ENCODE measurements at regions not wholly inside any gene's neighbourhood (a gene's known extent, or its start where the extent isn't known, plus 50 kb on each side); places are given as distances from the start of the nearest gene placed in this dataset.

- no peaks in the 10 kb centered on the region for H3K27me3 ChIP-seq
- H3K4me3 ChIP-seq: no peak overlapping the region
- TF ChIP-seq Cebpa-rat (IDR thresholded peaks at IDR 0.05): no peak
- peak overlapping the region; percentile 96 for H3K27ac ChIP-seq
- no peaks in the 10 kb centered on the region for H3K9me3 ChIP-seq
- H3K36me3 ChIP-seq: no peaks in the 10 kb centered on the region
- no peaks in the 10 kb centered on the region for H4K20me1 ChIP-seq
- H3K9ac ChIP-seq: peak overlapping the region; percentile 53; the same call in 1 of the 2 replicates
- peak overlapping the region; percentile 87 for H3K4me2 ChIP-seq
- peaks cover 82% of the 10 kb centered on the region for H3K4me1 ChIP-seq
Observed at GRCh38 chr2:42965196-42965595, 172.8 kb upstream of the HAAO start.

- peaks cover 82% of the 10 kb centered on the region for H3K4me1 ChIP-seq
- H3K9ac ChIP-seq: peak overlapping the region; percentile 53; the same call in 1 of the 2 replicates
Observed at GRCh38 chr2:42964439-42965083, 172.2 kb upstream of the HAAO start.

GRCh38 chr2:42963452-42964068 lies 171.2 kb upstream of the HAAO start:
- H3K4me2 ChIP-seq: peak overlapping the region; percentile 87
- H3K27me3 ChIP-seq: no peaks in the 10 kb centered on the region
- H3K27ac ChIP-seq: peak overlapping the region; percentile 96
- H3K36me3 ChIP-seq: no peaks in the 10 kb centered on the region
- H3K4me3 ChIP-seq: no peak overlapping the region
- peaks cover 82% of the 10 kb centered on the region for H3K4me1 ChIP-seq
- H3K9ac ChIP-seq: peak overlapping the region; percentile 86; the same call in 1 of the 2 replicates
- TF ChIP-seq Cebpa-rat (IDR thresholded peaks at IDR 0.05): no peak
- no peaks in the 10 kb centered on the region for H3K9me3 ChIP-seq
- H4K20me1 ChIP-seq: no peaks in the 10 kb centered on the region

More at GRCh38 chr2:42964439-42965083, 172.2 kb upstream of the HAAO start:
- TF ChIP-seq Cebpa-rat (IDR thresholded peaks at IDR 0.05): no peak
- H3K27ac ChIP-seq: peak overlapping the region; percentile 96
- H3K27me3 ChIP-seq: no peaks in the 10 kb centered on the region
- H3K36me3 ChIP-seq: no peaks in the 10 kb centered on the region
- H3K4me3 ChIP-seq: no peak overlapping the region
- no peaks in the 10 kb centered on the region for H4K20me1 ChIP-seq
- H3K9me3 ChIP-seq: no peaks in the 10 kb centered on the region
- peak overlapping the region; percentile 87 for H3K4me2 ChIP-seq

GRCh38 chr2:42962508-42962953 lies 170.1 kb upstream of the HAAO start:
- H3K4me2 ChIP-seq: peak overlapping the region; percentile 87

GRCh38 chr2:42961961-42962360 lies 169.6 kb upstream of the HAAO start:
- peaks cover 85% of the 10 kb centered on the region for H3K4me1 ChIP-seq
- H3K36me3 ChIP-seq: no peaks in the 10 kb centered on the region
- TF ChIP-seq Cebpa-rat (IDR thresholded peaks at IDR 0.05): no peak
- peak overlapping the region; percentile 87 for H3K4me2 ChIP-seq
- no peaks in the 10 kb centered on the region for H3K27me3 ChIP-seq
- H4K20me1 ChIP-seq: no peaks in the 10 kb centered on the region
- H3K27ac ChIP-seq: peak overlapping the region; percentile 96
- peak overlapping the region; percentile 37 for H3K4me3 ChIP-seq
- H3K9me3 ChIP-seq: no peaks in the 10 kb centered on the region
- H3K9ac ChIP-seq: peak overlapping the region; percentile 86

More at GRCh38 chr2:42962508-42962953, 170.1 kb upstream of the HAAO start:
- no peaks in the 10 kb centered on the region for H3K27me3 ChIP-seq
- H3K4me1 ChIP-seq: peaks cover 82% of the 10 kb centered on the region
- H4K20me1 ChIP-seq: no peaks in the 10 kb centered on the region
- no peaks in the 10 kb centered on the region for H3K9me3 ChIP-seq
- no peaks in the 10 kb centered on the region for H3K36me3 ChIP-seq
- H3K27ac ChIP-seq: peak overlapping the region; percentile 96
- H3K9ac ChIP-seq: peak overlapping the region; percentile 86
- TF ChIP-seq Cebpa-rat (IDR thresholded peaks at IDR 0.05): peak; percentile 81; the same call in 1 of the 2 replicates
- peak overlapping the region; percentile 37 for H3K4me3 ChIP-seq

GRCh38 chr2:42961385-42961811 lies 169.0 kb upstream of the HAAO start:
- Histone ChIP-seq H3K9me3 (no peaks in the 10 kb centered on the region), H4K20me1 (no peaks in the 10 kb centered on the region), H3K36me3 (no peaks in the 10 kb centered on the region), H3K4me2 (peak overlapping the region; percentile 87), H3K27ac (peak overlapping the region; percentile 96), H3K9ac (peak overlapping the region; percentile 86), H3K4me3 (peak overlapping the region; percentile 47), H3K4me1 (peaks cover 91% of the 10 kb centered on the region), H3K27me3 (no peaks in the 10 kb centered on the region)
- no peak for TF ChIP-seq Cebpa-rat (IDR thresholded peaks at IDR 0.05)

- H3K36me3 ChIP-seq: no peaks in the 10 kb centered on the region
- peak overlapping the region; percentile 86 for H3K9ac ChIP-seq
- no peaks in the 10 kb centered on the region for H3K27me3 ChIP-seq
- peak overlapping the region; percentile 47; the same call in 1 of the 2 replicates for H3K4me3 ChIP-seq
- H3K27ac ChIP-seq: peak overlapping the region; percentile 96
- H4K20me1 ChIP-seq: no peaks in the 10 kb centered on the region
- H3K9me3 ChIP-seq: no peaks in the 10 kb centered on the region
- H3K4me1 ChIP-seq: peaks cover 97% of the 10 kb centered on the region
- no peak for TF ChIP-seq Cebpa-rat (IDR thresholded peaks at IDR 0.05)
- H3K4me2 ChIP-seq: peak overlapping the region; percentile 87
Observed at GRCh38 chr2:42960842-42961180, 168.4 kb upstream of the HAAO start.

- H3K27me3 ChIP-seq: no peaks in the 10 kb centered on the region
- peak overlapping the region; percentile 86 for H3K9ac ChIP-seq
- peak overlapping the region; percentile 47; the same call in 1 of the 2 replicates for H3K4me3 ChIP-seq
- peaks cover 98% of the 10 kb centered on the region for H3K4me1 ChIP-seq
- TF ChIP-seq Cebpa-rat (IDR thresholded peaks at IDR 0.05): no peak
- no peaks in the 10 kb centered on the region for H3K9me3 ChIP-seq
- peak overlapping the region; percentile 96 for H3K27ac ChIP-seq
- H3K4me2 ChIP-seq: peak overlapping the region; percentile 87
- H4K20me1 ChIP-seq: no peaks in the 10 kb centered on the region
- H3K36me3 ChIP-seq: no peaks in the 10 kb centered on the region
Observed at GRCh38 chr2:42960002-42960841, 167.8 kb upstream of the HAAO start.

- Histone ChIP-seq H4K20me1 (no peaks in the 10 kb centered on the region), H3K4me2 (peak overlapping the region; percentile 87), H3K4me1 (peaks cover 98% of the 10 kb centered on the region), H3K27ac (peak overlapping the region; percentile 96), H3K27me3 (no peaks in the 10 kb centered on the region), H3K36me3 (no peaks in the 10 kb centered on the region), H3K4me3 (no peak overlapping the region; the same call in 1 of the 2 replicates), H3K9ac (peak overlapping the region; percentile 86), H3K9me3 (no peaks in the 10 kb centered on the region)
- peak; percentile 82 for TF ChIP-seq Cebpa-rat (IDR thresholded peaks at IDR 0.05)
Observed at GRCh38 chr2:42959234-42960001, 167.0 kb upstream of the HAAO start.

Data from BLaER1 (cell line).